Left ventricle myocardium inferior (tissue), 1 donor: ENCODE measurements at regions not wholly inside any gene's neighbourhood (a gene's known extent, or its start where the extent isn't known, plus 50 kb on each side); places are given as distances from the start of the nearest gene placed in this dataset.
"Not testable (repeated sequence)": the region's sequence is repeated elsewhere in the genome, so short reads cannot be mapped to it uniquely, and the experiment has no call there.

ENCODE experiments used
- DNase-seq: peaks from one replicate; pipeline ENCODE4 v3.0.0-alpha.2; 2020
- H3K27ac ChIP-seq: fragments of 200-600 bp; replicated peaks from 2 replicates; pipeline ENCODE4 v1.8.0; 2021
- H3K27me3 ChIP-seq: fragments of 200-600 bp; 2 replicates; pipeline ENCODE4 v1.8.0; 2021; ENCODE audit warnings: low read depth
- H3K36me3 ChIP-seq: fragments of 200-600 bp; 2 replicates; pipeline ENCODE4 v1.8.0; 2021
- H3K4me1 ChIP-seq: fragments of 200-600 bp; 2 replicates; pipeline ENCODE4 v1.8.0; 2021
- H3K4me3 ChIP-seq: fragments of 200-600 bp; 2 replicates; pipeline ENCODE4 v1.8.0; 2021; ENCODE audit warnings: mild to moderate bottlenecking, moderate library complexity
- H3K9me3 ChIP-seq: fragments of 200-600 bp; replicated peaks from 2 replicates; pipeline ENCODE4 v1.8.0; 2021
- intact Hi-C: fragments of 100-400 bp; cut with micrococcal nuclease; formaldehyde crosslinking; loops from one replicate; pipeline ENCODE4 v1.11.0; 2022
- TF ChIP-seq, protein P1 (sequence below): fragments of 200-600 bp; IDR thresholded peaks from 2 replicates; pipeline ENCODE4 v1.8.0; 2021; ENCODE audit warnings: antibody characterized with exemption, mild to moderate bottlenecking, borderline replicate concordance
- donor health status: DM: no; HTN: yes; CAD: no; lungs with severe emphysema.

DNA sequence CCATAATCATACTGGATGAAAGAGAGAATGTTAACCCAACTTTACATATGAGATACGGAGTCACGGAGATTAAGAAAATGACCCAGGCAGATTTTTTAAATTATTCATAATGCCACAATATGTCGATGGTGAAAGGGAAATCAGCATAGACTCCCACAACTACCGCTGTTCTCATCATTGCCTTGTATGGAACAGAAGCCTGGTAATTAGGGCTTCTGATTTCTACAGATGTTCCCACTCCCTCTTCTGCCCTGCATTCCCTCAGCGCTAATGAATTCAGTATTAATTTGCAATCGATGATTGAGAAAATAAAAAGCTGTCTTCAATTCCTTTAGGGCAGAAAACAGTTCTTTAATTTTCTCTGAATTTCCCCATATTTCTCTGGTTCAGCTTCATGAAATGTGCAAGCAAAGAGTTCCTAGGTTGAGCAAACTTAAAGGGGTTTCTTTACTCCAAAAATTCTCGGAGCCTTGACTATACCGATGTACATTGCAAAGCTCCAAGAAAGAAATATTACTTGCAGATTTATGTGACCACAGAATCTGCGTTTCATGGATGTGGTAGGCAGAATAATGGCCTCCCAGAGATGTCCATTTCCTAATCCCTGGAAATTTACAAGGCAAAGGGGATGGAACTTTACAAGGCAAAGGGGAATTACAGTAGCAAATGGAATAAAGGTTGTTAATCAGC is 134.9 kb upstream of the ZC3H12C start:
- Histone ChIP-seq H3K27me3 (no peaks in the 10 kb centered on the region), H3K36me3 (no peaks in the 10 kb centered on the region), H3K9me3 (no peaks in the 10 kb centered on the region), H3K27ac (no peak overlapping the region), H3K4me1 (peaks cover 10% of the 10 kb centered on the region), H3K4me3 (no peak overlapping the region)
- intact Hi-C loops = no loop called here
- TF ChIP-seq, protein P1, sequence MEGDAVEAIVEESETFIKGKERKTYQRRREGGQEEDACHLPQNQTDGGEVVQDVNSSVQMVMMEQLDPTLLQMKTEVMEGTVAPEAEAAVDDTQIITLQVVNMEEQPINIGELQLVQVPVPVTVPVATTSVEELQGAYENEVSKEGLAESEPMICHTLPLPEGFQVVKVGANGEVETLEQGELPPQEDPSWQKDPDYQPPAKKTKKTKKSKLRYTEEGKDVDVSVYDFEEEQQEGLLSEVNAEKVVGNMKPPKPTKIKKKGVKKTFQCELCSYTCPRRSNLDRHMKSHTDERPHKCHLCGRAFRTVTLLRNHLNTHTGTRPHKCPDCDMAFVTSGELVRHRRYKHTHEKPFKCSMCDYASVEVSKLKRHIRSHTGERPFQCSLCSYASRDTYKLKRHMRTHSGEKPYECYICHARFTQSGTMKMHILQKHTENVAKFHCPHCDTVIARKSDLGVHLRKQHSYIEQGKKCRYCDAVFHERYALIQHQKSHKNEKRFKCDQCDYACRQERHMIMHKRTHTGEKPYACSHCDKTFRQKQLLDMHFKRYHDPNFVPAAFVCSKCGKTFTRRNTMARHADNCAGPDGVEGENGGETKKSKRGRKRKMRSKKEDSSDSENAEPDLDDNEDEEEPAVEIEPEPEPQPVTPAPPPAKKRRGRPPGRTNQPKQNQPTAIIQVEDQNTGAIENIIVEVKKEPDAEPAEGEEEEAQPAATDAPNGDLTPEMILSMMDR = no peak
- no peak for DNase-seq

DNA sequence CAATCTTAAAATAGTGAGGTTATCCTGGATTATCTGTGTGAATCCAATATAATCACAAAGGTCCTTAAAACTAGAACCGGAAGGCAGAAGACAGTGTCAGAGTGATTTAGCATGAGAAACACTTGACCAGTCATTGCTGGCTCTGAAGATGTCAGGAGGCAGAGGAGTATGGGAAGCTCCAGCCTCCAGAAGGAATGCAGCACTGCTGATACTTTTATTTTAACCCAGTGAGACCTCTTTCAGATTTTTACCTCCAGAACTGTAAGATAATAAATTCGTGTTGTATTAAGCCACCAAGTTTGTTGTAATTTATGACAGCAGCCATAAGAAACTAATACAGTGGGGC is 134.4 kb upstream of the ZC3H12C start:
- Histone ChIP-seq H3K4me1 (peaks cover 10% of the 10 kb centered on the region), H3K27me3 (no peaks in the 10 kb centered on the region), H3K36me3 (no peaks in the 10 kb centered on the region), H3K27ac (no peak overlapping the region), H3K9me3 (no peaks in the 10 kb centered on the region), H3K4me3 (no peak overlapping the region)
- TF ChIP-seq, protein P1 = no peak
- DNase-seq = no peak
- intact Hi-C loops = no loop called here

DNA sequence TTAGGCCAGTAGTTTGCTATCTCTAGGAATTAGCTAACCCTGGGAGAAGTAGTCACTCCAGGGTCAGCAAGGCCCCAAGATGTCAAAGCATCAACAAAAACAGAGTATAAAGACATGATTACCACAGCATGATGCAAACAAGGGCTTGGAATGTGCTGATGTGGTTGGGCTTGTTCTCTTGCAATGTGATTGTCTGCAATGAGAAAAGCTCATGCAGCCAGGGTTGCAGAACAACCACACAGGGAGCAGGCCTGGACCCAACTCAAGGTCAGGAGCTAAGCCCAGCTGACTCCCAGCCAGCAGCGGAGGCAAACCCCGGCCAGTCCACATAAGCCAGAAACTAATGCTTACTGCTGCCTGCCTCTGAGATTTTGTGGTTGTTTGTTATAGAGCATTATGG is 132.4 kb upstream of the ZC3H12C start:
- peak; percentile 63 for DNase-seq
- H3K27ac ChIP-seq = no peak overlapping the region
- intact Hi-C loops = no loop called here

DNA sequence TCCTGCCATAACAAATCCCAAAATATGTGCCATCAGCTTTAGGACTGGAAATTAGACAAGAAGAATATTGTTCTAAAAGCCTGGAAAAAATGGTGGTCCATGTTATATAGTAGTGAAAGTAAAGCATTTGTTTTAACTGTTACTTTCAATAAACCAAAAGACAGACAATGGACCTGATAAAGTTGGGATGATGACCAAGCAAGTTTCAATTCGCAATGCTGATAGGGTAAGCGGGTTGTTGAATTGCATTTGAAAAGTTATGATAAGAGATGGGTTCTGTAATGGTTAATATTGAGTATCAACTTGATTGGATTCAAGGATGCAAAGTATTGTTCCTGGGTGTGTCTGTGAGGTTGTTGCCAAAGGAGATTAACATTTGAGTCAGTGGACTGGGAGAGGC is 131.9 kb upstream of the ZC3H12C start:
- Histone ChIP-seq H3K4me3 (no peak overlapping the region), H3K36me3 (no peaks in the 10 kb centered on the region), H3K27me3 (no peaks in the 10 kb centered on the region), H3K9me3 (no peaks in the 10 kb centered on the region), H3K4me1 (peaks cover 10% of the 10 kb centered on the region), H3K27ac (no peak overlapping the region)
- TF ChIP-seq, protein P1 = no peak
- DNase-seq = no peak
- intact Hi-C loops = no loop called here

More for the DNA sequence above, 132.4 kb upstream of the ZC3H12C start:
- TF ChIP-seq, protein P1 = no peak
- Histone ChIP-seq H3K27me3 (no peaks in the 10 kb centered on the region), H3K36me3 (no peaks in the 10 kb centered on the region), H3K9me3 (no peaks in the 10 kb centered on the region), H3K4me1 (peaks cover 10% of the 10 kb centered on the region), H3K4me3 (no peak overlapping the region)

DNA sequence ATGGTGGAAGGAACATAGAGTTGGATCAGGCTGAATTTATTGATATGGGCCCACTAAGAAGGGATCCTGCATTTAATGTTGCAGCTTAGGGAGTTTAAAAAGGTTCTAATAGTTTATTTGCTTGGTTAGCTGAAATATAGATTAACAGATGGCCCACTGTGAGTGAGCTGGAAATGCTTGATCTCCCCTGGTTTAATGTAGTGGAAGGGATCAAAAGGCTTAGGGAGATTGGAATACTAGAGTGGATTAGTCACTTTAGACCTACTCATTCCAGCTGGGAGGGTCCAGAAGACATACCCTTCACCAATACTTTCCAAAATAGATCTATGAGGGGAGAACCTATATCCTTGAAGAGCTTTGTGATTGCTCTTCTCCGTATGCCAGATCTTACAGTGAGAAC is 130.1 kb upstream of the ZC3H12C start:
- TF ChIP-seq, protein P1 = no peak
- intact Hi-C loops = no loop called here
- Histone ChIP-seq H3K27me3 (no peaks in the 10 kb centered on the region), H3K4me3 (no peak overlapping the region), H3K4me1 (peaks cover 10% of the 10 kb centered on the region), H3K36me3 (no peaks in the 10 kb centered on the region), H3K9me3 (no peaks in the 10 kb centered on the region), H3K27ac (no peak overlapping the region)
- DNase-seq = no peak

DNA sequence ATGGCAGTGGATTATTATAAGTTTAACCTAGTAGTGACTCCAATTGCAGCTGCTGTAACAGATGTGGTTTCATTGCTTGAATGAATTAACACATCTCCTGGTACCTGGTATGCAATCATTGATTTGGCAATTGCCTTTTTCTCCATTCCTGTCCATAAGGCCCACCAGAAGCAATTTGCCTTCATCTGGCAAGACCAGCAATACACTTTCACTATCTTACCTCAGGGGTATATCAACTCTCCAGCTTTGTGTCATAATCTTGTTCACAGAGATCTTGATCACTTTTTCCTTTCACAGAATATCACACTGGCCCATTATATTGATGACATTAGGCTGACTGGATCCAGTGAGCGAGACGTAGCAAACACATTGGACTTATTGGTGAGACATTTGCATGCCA is 128.7 kb upstream of the ZC3H12C start:
- Histone ChIP-seq H3K9me3 (no peaks in the 10 kb centered on the region), H3K27ac (no peak overlapping the region), H3K27me3 (no peaks in the 10 kb centered on the region), H3K4me1 (peaks cover 10% of the 10 kb centered on the region), H3K36me3 (no peaks in the 10 kb centered on the region), H3K4me3 (no peak overlapping the region)
- intact Hi-C loops = no loop called here
- TF ChIP-seq, protein P1 = no peak
- DNase-seq = no peak

DNA sequence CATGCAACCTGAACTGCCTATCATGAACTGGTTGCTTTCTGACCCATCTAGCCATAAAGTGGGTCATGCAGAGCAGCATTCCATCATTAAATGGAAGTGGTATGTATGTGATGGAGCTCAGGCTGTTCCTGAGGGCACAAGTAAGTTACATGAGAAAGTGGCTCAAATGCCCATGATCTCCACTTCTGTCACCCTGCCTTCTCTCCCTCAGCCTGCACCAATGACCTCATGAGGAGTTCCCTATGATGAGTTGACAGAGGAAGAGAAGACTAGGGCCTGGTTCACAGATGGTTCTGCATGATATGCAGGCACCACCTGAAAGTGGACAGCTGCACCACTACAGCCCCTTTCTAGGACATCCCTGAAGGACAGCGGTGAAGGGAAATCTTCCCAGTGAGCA is 127.7 kb upstream of the ZC3H12C start:
- intact Hi-C loops = not testable (repeated sequence)

DNA sequence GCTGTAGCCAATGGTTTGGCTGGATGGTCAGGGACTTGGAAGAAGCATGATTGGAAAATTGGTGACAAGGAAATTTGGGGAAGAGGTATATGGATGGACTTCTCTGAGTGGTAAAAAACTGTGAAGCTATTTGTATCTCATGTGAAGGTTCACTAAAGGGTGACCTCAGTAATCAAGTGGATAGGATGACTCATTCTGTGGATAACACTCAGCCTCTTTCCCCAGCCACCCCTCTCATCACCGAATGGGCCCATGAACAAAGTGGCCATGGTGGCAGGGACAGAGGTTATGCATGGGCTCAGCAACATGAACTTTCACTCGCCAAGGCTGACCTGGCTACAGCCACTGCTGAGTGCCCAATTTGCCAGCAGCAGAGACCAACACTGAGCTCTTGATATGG is 127.3 kb upstream of the ZC3H12C start:
- H3K27me3 ChIP-seq, H3K4me1 ChIP-seq, H3K4me3 ChIP-seq, H3K36me3 ChIP-seq, H3K9me3 ChIP-seq, H3K27ac ChIP-seq, intact Hi-C loops, DNase-seq: not testable (repeated sequence)

More for the DNA sequence above, 127.7 kb upstream of the ZC3H12C start:
- not testable (repeated sequence) for H3K4me1 ChIP-seq, DNase-seq, H3K27me3 ChIP-seq, H3K36me3 ChIP-seq, H3K9me3 ChIP-seq, H3K4me3 ChIP-seq, H3K27ac ChIP-seq
